Endothelial cell of umbilical vein (primary cell): ENCODE measurements at regions not wholly inside any gene's neighbourhood (a gene's known extent, or its start where the extent isn't known, plus 50 kb on each side); places are given as distances from the start of the nearest gene placed in this dataset.

Source experiments
- BruUV-seq: library from RNA; stranded (reverse); fragments of 400-500 nt; replicated peaks from 2 replicates; lab custom pipeline; 2021; lab: Mats Ljungman, UMichigan
- CTCF ChIA-PET: fragments of 300-600, 350-600 bp; sonication (Branson Sonifier 250); formaldehyde crosslinking; loops from one replicate; lab custom pipeline; 2021; ENCODE audit warnings: antibody characterized with exemption, inconsistent platforms; lab: Charles Lee
- POLR2A ChIA-PET: fragments of 300-600, 350-600 bp; sonication (Branson Sonifier 250); formaldehyde crosslinking; loops from one replicate; lab custom pipeline; 2021; ENCODE audit warnings: antibody characterized with exemption, inconsistent platforms; lab: Charles Lee
- DNase-seq: peaks from one replicate; pipeline ENCODE4 v3.0.0-alpha.2; 2011; ENCODE audit warnings: low read depth, low spot score
- FAIRE-seq: peaks from 2 replicates; lab custom pipeline; 2011; peaks lifted over from hg19 to GRCh38; lab: Jason Lieb, UNC
- H2AFZ ChIP-seq: 2 replicates; pipeline ENCODE4 v1.6.0; 2012; ENCODE audit warnings: low read depth, low read length, control low read depth, inconsistent platforms
- H3K27ac ChIP-seq: 2 replicates; pipeline ENCODE4 v1.5.1; 2011; ENCODE audit warnings: low read depth, mild to moderate bottlenecking, control low read depth, low read length, moderate library complexity; ENCODE audit not compliant: insufficient read depth
- H3K27me3 ChIP-seq, 2 experiments: 2 replicates each; pipeline versions ENCODE4 v1.6.0 to v1.6.1; 2011; ENCODE audit warnings: low read length in 2 of 2, mixed read lengths in 1 of 2; ENCODE audit not compliant: control insufficient read depth in 2 of 2, insufficient read depth in 2 of 2
- H3K36me3 ChIP-seq, 2 experiments: 2 replicates in 1 of 2; 3 replicates in 1 of 2; pipeline ENCODE4 v1.5.1; 2011; ENCODE audit warnings: low read length in 2 of 2, mild to moderate bottlenecking in 1 of 2, moderate library complexity in 1 of 2; ENCODE audit not compliant: control insufficient read depth in 2 of 2, insufficient read depth in 2 of 2; ENCODE audit errors: extremely low read depth in 1 of 2
- H3K4me1 ChIP-seq: 3 replicates; pipeline ENCODE4 v1.5.1; 2011; ENCODE audit warnings: mild to moderate bottlenecking, low read length; ENCODE audit not compliant: control insufficient read depth, insufficient read depth; ENCODE audit errors: extremely low read depth
- H3K4me2 ChIP-seq: 2 replicates; pipeline ENCODE4 v1.6.1; 2011; ENCODE audit warnings: low read length, control low read depth, mixed read lengths; ENCODE audit not compliant: insufficient read depth
- H3K4me3 ChIP-seq, 3 experiments: fragments of 200-600 bp in 1 of 3; sonication (generic), shearing (Covaris generic) in 1 of 3; replicated peaks in 1 of 3; 2 replicates each; pipeline ENCODE4 v1.5.1; 2011 to 2016; ENCODE audit warnings: control low read depth in 3 of 3, low read length in 3 of 3, mild to moderate bottlenecking in 2 of 3, inconsistent platforms in 1 of 3, low read depth in 1 of 3, moderate library complexity in 1 of 3; ENCODE audit not compliant: insufficient read depth in 1 of 3
- H3K79me2 ChIP-seq: 2 replicates; pipeline ENCODE4 v1.6.0; 2012; ENCODE audit warnings: low read length, inconsistent platforms; ENCODE audit not compliant: control insufficient read depth, insufficient read depth
- H3K9ac ChIP-seq: replicated peaks from 2 replicates; pipeline ENCODE3; 2011; ENCODE audit warnings: low read length, control low read depth; ENCODE audit not compliant: insufficient read depth; ENCODE audit errors: extremely low read depth
- H3K9me1 ChIP-seq: replicated peaks from 3 replicates; pipeline ENCODE4 v1.6.0; 2011; ENCODE audit warnings: mild to moderate bottlenecking, low read length; ENCODE audit not compliant: control insufficient read depth, insufficient read depth; ENCODE audit errors: extremely low read depth
- H3K9me3 ChIP-seq: replicated peaks from 2 replicates; pipeline ENCODE4 v1.5.1; 2012; ENCODE audit warnings: low read length, inconsistent platforms; ENCODE audit not compliant: control insufficient read depth, insufficient read depth
- H4K20me1 ChIP-seq: replicated peaks from 2 replicates; pipeline ENCODE3; 2011; ENCODE audit warnings: mild to moderate bottlenecking, low read length; ENCODE audit not compliant: control insufficient read depth, insufficient read depth; ENCODE audit errors: extremely low read depth
- EZH2 ChIP-seq: IDR thresholded peaks from 2 replicates; pipeline ENCODE4 v1.6.1; 2012; ENCODE audit warnings: borderline replicate concordance, low read depth, mild to moderate bottlenecking, moderate library complexity, low read length, inconsistent platforms; ENCODE audit not compliant: severe bottlenecking
- FOS ChIP-seq: IDR thresholded peaks from 2 replicates; pipeline ENCODE4 v1.6.1; 2011; ENCODE audit warnings: mild to moderate bottlenecking, low read length, moderate library complexity, borderline replicate concordance; ENCODE audit not compliant: insufficient read depth
- GATA2 ChIP-seq: IDR thresholded peaks from 2 replicates; pipeline ENCODE4 v1.7.0; 2011; ENCODE audit warnings: low read depth, mild to moderate bottlenecking, moderate library complexity, mixed read lengths, low read length; ENCODE audit not compliant: insufficient read length, insufficient read depth
- JUN ChIP-seq: IDR thresholded peaks from 2 replicates; pipeline ENCODE4 v1.6.1; 2011; ENCODE audit warnings: borderline replicate concordance, low read depth; ENCODE audit not compliant: insufficient read length, insufficient read depth
- MYC ChIP-seq: IDR thresholded peaks from one replicate; pipeline ENCODE4 v1.6.1; 2011; ENCODE audit warnings: mild to moderate bottlenecking, low read depth, low read length
- POLR2A ChIP-seq: IDR thresholded peaks from 2 replicates; pipeline ENCODE4 v1.6.1; 2012; ENCODE audit warnings: low read depth, mild to moderate bottlenecking, control low read depth, low read length
- POLR2AphosphoS5 ChIP-seq: IDR thresholded peaks from 2 replicates; pipeline ENCODE4 v1.6.1; 2012; ENCODE audit warnings: low read depth, mild to moderate bottlenecking, control low read depth, low read length, moderate library complexity; ENCODE audit not compliant: insufficient read depth
- dilution Hi-C: fragments of 300-500 bp; cut with MboI; formaldehyde crosslinking; loops from one replicate; pipeline ENCODE4 v1.15.0; 2019; ENCODE audit warnings: low sequenced_read_pairs; ENCODE audit not compliant: extremely low pct_ligation_motif_present
- intact Hi-C: fragments of 100-400 bp; cut with micrococcal nuclease; formaldehyde crosslinking; loops from one replicate; pipeline ENCODE4 v1.10.0; 2022
- TF ChIP-seq, protein P1 (sequence below), 2 donors: IDR thresholded peaks; 1 replicate in 1 of 2; 2 replicates in 1 of 2; pipeline ENCODE4 v1.5.1; 2011; ENCODE audit warnings: low read length in 2 of 2, mild to moderate bottlenecking in 2 of 2, moderate library complexity in 2 of 2, control low read depth in 1 of 2, inconsistent platforms in 1 of 2, low read depth in 1 of 2; ENCODE audit not compliant: insufficient read depth in 1 of 2; ENCODE audit errors: extremely low read depth in 1 of 2
- TF ChIP-seq, protein P2 (sequence below): IDR thresholded peaks from 2 replicates; pipeline ENCODE4 v1.6.1; 2011; ENCODE audit not compliant: insufficient read depth, insufficient read length

DNA sequence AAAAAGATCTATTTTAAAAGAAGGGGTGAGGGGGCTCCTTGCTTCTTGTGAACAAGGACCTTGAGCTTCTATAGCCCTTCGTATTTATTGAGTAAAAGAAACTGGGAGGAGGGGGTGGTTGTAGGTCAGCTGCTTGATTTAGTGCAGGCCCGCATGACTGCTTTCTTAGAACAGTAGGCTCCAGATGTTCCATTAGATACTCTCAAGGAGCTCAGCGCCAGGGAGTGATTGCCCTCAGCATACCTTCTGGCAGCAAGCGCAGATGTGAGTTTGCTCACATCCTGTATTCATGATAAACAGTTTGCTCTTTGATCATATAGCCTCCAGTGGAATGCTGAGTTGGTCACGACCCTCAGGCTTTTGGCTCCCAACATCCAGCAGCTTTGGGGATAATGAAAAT, 108.9 kb upstream of the XPO1 start:
- Histone ChIP-seq H3K27me3 (no peaks in the 10 kb centered on the region), H3K79me2 (no peaks in the 10 kb centered on the region), H3K9ac (no peak overlapping the region), H3K36me3 (no peaks in the 10 kb centered on the region), H3K4me3 (no peak overlapping the region), H3K9me3 (no peaks in the 10 kb centered on the region), H3K9me1 (no peaks in the 10 kb centered on the region), H3K27ac (no peak overlapping the region), H2AFZ (no peak overlapping the region), H3K4me1 (no peaks in the 10 kb centered on the region), H3K4me2 (no peak overlapping the region), H4K20me1 (no peaks in the 10 kb centered on the region)
- no TSS peak for BruUV-seq
- intact Hi-C loops, result no loop called here
- DNase-seq (no peak), FAIRE-seq (no peak)
- POLR2A ChIA-PET, result no interaction called here
- TF ChIP-seq EZH2, result no peak
- TF ChIP-seq POLR2AphosphoS5, result no peak
- TF ChIP-seq, protein P1, sequence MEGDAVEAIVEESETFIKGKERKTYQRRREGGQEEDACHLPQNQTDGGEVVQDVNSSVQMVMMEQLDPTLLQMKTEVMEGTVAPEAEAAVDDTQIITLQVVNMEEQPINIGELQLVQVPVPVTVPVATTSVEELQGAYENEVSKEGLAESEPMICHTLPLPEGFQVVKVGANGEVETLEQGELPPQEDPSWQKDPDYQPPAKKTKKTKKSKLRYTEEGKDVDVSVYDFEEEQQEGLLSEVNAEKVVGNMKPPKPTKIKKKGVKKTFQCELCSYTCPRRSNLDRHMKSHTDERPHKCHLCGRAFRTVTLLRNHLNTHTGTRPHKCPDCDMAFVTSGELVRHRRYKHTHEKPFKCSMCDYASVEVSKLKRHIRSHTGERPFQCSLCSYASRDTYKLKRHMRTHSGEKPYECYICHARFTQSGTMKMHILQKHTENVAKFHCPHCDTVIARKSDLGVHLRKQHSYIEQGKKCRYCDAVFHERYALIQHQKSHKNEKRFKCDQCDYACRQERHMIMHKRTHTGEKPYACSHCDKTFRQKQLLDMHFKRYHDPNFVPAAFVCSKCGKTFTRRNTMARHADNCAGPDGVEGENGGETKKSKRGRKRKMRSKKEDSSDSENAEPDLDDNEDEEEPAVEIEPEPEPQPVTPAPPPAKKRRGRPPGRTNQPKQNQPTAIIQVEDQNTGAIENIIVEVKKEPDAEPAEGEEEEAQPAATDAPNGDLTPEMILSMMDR (IDR thresholded peaks at IDR 0.05; ENCODE audit: extremely low read depth in 1 of 2, insufficient read depth in 1 of 2, low read depth in 1 of 2, low read length in 2 of 2), result no peak
- TF ChIP-seq MYC, result no peak
- no peak for TF ChIP-seq FOS
- no peak for TF ChIP-seq POLR2A
- TF ChIP-seq GATA2, result no peak
- TF ChIP-seq JUN, result no peak
- TF ChIP-seq, protein P2, sequence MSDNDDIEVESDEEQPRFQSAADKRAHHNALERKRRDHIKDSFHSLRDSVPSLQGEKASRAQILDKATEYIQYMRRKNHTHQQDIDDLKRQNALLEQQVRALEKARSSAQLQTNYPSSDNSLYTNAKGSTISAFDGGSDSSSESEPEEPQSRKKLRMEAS, result no peak
- CTCF ChIA-PET, result interaction anchor here (1.9 kb wide), 1 partner anchor 12 kb away, joined by 5 read pairs; no protein-coding TSS in a partner anchor
- dilution Hi-C loops, result no loop called here
